ENCODE measurements at regions not wholly inside any gene's neighbourhood (a gene's known extent, or its start where the extent isn't known, plus 50 kb on each side); places are given as distances from the start of the nearest gene placed in this dataset.

GRCh38 chr11:39809833-39810232, 1649.6 kb downstream of the LRRC4C start:
- no peak overlapping the region for H3K27ac ChIP-seq (ENCODE audit: low read depth, low read length)
- peaks cover 14% of the 10 kb centered on the region for H3K9me3 ChIP-seq (ENCODE audit: control insufficient read depth, insufficient read depth, low read length)
- POLR2A ChIA-PET = no interaction called here
- H3K4me3 ChIP-seq (ENCODE audit: low read depth, low read length) = no peak overlapping the region
- CTCF ChIA-PET = no interaction called here
- no peak for DNase-seq (ENCODE audit: low read depth, low spot score)
- no peaks in the 10 kb centered on the region for H3K27me3 ChIP-seq (ENCODE audit: control insufficient read depth, insufficient read depth, low read length)
- TF ChIP-seq CTCF (IDR thresholded peaks at IDR 0.05; ENCODE audit: low read depth, low read length) = no peak

- POLR2A ChIA-PET = no interaction called here
- Histone ChIP-seq H3K9me3 (ENCODE audit: control insufficient read depth, insufficient read depth, low read length) (peaks cover 14% of the 10 kb centered on the region), H3K27ac (ENCODE audit: low read depth, low read length) (no peak overlapping the region), H3K4me3 (ENCODE audit: low read depth, low read length) (no peak overlapping the region), H3K27me3 (ENCODE audit: control insufficient read depth, insufficient read depth, low read length) (no peaks in the 10 kb centered on the region)
- CTCF ChIA-PET = no interaction called here
- TF ChIP-seq CTCF (IDR thresholded peaks at IDR 0.05; ENCODE audit: low read depth, low read length) = no peak
- no peak for DNase-seq (ENCODE audit: low read depth, low spot score)
These were observed 1651.5 kb downstream of the LRRC4C start for GRCh38 chr11:39807904-39808303.

GRCh38 chr11:39806652-39807051, 1652.8 kb downstream of the LRRC4C start:
- no peaks in the 10 kb centered on the region for H3K27me3 ChIP-seq (ENCODE audit: control insufficient read depth, insufficient read depth, low read length)
- peaks cover 14% of the 10 kb centered on the region for H3K9me3 ChIP-seq (ENCODE audit: control insufficient read depth, insufficient read depth, low read length)
- ChIA-PET POLR2A (no interaction called here), CTCF (no interaction called here)
- H3K27ac ChIP-seq (ENCODE audit: low read depth, low read length) = no peak overlapping the region
- TF ChIP-seq CTCF (IDR thresholded peaks at IDR 0.05; ENCODE audit: low read depth, low read length) = no peak
- DNase-seq (ENCODE audit: low read depth, low spot score) = no peak
- no peak overlapping the region for H3K4me3 ChIP-seq (ENCODE audit: low read depth, low read length)

- DNase-seq (ENCODE audit: low read depth, low spot score) = no peak
- CTCF ChIA-PET = no interaction called here
- TF ChIP-seq CTCF (IDR thresholded peaks at IDR 0.05; ENCODE audit: low read depth, low read length) = no peak
- Histone ChIP-seq H3K27ac (ENCODE audit: low read depth, low read length) (no peak overlapping the region), H3K9me3 (ENCODE audit: control insufficient read depth, insufficient read depth, low read length) (peaks cover 3% of the 10 kb centered on the region; the same call in 1 of the 2 replicates), H3K27me3 (ENCODE audit: control insufficient read depth, insufficient read depth, low read length) (no peaks in the 10 kb centered on the region), H3K4me3 (ENCODE audit: low read depth, low read length) (no peak overlapping the region)
- POLR2A ChIA-PET = no interaction called here
These were observed 1655.2 kb downstream of the LRRC4C start for GRCh38 chr11:39804271-39804670.

GRCh38 chr11:39786682-39787081, 1672.8 kb downstream of the LRRC4C start:
- ChIA-PET CTCF (no interaction called here), POLR2A (no interaction called here)
- TF ChIP-seq CTCF (IDR thresholded peaks at IDR 0.05; ENCODE audit: low read depth, low read length) = no peak

More at GRCh38 chr11:39786682-39787081, 1672.8 kb downstream of the LRRC4C start:
- Histone ChIP-seq H3K4me3 (ENCODE audit: low read depth, low read length) (no peak overlapping the region), H3K9me3 (ENCODE audit: control insufficient read depth, insufficient read depth, low read length) (peaks cover 27% of the 10 kb centered on the region), H3K27ac (ENCODE audit: low read depth, low read length) (no peak overlapping the region), H3K27me3 (ENCODE audit: control insufficient read depth, insufficient read depth, low read length) (no peaks in the 10 kb centered on the region)
- DNase-seq (ENCODE audit: low read depth, low spot score) = no peak
